ENCODE measurements at regions not wholly inside any gene's neighbourhood (a gene's known extent, or its start where the extent isn't known, plus 50 kb on each side); places are given as distances from the start of the nearest gene placed in this dataset.

DNA sequence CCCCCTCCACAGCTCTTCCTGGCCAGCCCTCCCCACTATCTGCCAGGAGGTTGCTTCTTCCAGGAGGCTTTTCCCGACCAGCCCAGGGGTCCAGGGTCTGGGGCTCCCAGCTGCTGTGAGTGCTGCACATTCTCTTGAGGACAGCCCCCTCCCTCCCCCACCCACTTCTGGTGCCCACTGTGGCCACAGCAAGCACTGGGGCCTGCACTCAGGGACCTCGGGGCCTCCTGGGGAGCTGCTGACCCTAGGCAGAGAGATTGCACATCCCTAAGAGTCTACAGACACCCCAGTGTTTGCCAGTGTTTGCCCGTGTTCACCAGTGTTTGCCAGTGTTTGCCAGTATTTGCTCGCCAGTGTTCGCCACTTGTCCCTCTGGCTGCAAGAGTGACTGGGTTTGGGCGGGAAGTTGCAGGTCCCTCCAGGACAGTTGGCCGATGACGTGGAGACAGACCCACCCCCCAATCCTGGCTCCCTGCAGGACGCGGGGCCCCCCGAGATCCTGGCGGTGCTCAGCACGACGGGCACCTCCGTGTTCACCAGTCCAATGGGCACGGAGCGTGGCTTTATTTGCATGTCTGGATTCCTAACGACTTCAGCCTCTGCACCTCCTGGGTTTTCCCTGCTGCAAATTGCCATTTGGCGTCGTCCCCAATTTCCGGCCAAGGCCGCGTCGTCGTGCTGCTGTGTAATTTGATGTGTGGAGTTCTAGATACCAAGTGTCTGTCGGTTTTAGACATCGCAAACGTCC lies 87.5 kb upstream of the NKX1-1 start:
- DNase-seq = no peak

GRCh38 chr4:1492651-1493539 lies 86.7 kb upstream of the NKX1-1 start:
- DNase-seq = no peak

- no peak for DNase-seq
Measured at GRCh38 chr4:1492142-1492457, 85.9 kb upstream of the NKX1-1 start.

- no peak for DNase-seq
Measured at GRCh38 chr4:1491328-1492141, 85.3 kb upstream of the NKX1-1 start.

GRCh38 chr4:1490654-1491327 lies 84.5 kb upstream of the NKX1-1 start:
- no peak for DNase-seq

DNA sequence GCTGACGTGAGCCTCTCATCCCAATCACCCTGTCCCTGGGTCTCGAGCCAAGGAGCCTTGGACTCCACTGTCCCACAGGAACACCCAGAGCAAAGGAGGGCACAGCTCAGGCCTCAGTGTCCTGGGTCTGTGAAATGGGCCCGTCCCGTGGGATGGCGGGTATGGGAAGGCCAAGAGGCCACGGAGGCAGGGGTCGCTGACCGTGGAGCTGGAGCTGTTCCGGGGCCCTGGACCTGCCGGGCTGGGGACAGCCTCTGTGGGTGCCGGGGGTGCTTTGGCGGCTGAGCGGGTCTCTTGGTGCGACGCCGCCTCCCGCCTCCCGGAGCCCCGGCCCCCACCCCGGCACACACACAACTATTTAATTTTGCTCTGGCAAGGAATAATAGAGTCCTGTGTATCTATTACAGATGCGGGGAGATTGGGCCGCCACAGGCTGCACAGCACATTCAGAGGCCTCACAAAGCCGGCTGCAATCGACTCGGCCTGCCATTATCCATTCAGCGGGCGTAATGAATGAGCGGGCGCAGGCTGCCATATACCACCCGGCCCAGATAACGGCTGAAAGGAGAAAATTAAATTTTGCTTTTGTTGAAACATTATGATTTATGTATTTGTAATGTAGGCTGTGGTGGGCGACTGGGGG lies 83.9 kb upstream of the NKX1-1 start:
- no peak for DNase-seq

DNA sequence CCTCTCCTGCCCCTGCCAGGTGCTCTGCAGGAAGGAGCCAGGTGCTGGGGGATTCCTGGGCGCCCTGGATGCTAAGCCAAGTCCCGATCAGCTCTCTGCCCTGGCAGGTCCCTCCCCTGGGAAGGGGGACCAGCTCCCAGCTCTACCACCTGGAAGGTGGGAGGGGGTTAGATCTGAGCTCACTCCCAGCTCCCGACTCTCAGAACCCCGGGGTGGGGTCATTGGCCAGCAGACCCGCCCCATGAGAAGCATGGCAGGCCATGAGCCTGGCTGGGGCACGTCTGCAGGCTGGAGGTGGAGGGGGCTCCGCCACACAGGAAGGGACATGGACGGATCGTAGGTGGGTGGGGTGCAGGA lies 83.4 kb upstream of the NKX1-1 start:
- no peak for DNase-seq

- DNase-seq = no peak
Measured at GRCh38 chr4:1488831-1489638, 82.8 kb upstream of the NKX1-1 start.

GRCh38 chr4:1488357-1488756 lies 82.1 kb upstream of the NKX1-1 start:
- DNase-seq = no peak

- no peak for DNase-seq
Measured at GRCh38 chr4:1487761-1488160, 81.5 kb upstream of the NKX1-1 start.

DNA sequence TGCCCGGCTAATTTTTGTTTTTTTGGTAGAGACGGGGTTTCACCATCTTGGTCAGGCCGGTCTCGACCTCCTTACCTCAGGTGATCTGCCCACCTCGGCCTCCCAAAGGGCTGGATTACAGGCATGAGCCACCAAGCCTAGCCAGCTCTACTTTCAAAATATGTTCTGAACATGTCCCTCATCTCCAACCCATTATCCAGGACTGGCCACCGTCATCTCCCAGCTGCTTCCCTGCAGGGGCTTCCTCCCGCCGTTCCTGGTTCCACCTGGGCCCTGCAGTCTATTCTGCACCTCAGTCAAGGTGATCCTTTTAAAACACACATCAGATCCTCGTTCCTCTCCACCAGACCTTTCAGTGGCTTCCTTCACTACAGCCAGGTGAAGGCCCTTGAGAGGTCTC lies 80.9 kb upstream of the NKX1-1 start:
- DNase-seq = no peak

DNA sequence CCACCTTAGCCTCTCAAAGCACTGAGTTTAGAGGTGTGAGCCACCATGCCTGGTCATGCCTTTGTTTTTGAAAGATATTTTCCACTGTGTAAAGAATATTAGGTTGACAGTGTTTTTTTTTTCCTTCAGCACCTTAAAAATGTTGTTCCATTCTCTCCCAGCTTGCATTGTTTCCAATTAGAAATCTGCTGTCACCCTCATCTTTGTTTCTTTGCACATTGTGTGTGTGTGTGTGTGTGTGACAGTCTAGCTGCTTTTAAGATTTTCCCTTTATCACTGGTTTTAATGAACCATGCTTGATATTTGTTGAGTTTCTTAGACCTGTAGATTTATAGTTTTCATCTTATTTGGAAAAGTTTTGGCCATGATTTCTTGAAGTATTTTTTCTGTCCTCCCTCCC lies 79.0 kb upstream of the NKX1-1 start:
- DNase-seq = no peak

DNA sequence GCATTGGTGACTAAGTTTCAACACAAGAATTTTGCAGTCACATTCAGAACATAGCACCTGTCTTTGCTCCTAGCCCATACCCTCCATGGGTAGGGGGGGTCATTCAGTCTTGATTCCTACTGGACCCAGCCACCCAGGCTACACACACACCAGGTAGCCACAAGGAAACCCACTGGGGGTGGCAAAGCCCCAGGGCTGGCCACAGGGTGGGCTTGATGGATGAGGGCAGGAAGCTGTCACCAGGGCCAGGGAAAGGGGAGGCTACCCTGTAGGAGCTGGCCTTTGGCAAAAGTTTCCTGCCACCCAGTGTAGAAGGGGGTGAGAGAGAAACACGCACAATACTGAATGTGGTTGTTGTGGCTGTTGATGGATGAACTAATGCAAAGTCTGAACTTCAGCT lies 74.5 kb upstream of the NKX1-1 start:
- DNase-seq = no peak

GRCh38 chr4:1479454-1479853 lies 73.2 kb upstream of the NKX1-1 start:
- no peak for DNase-seq

- no peak for DNase-seq
Measured at GRCh38 chr4:1478766-1479355, 72.6 kb upstream of the NKX1-1 start.

- DNase-seq = no peak
Measured at GRCh38 chr4:1477045-1477840, 71.0 kb upstream of the NKX1-1 start.

DNA sequence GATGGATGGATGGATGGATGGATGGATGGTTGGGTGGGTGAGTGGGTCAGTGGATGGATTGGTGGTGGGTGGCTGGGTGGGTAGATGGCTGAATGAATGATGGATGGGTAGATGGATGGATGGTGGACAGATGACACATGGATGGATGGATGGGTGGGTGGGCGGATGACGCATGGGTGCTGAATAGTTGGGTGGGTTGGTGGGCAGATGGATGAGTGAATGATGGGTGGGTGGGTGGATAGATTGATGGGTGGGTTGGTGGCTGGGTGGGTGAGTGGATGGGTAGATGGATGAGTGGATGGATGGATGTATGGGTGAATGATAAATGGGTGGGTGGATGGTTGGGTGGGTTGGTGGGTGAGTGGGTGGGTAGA lies 69.9 kb upstream of the NKX1-1 start:
- DNase-seq = no peak

GRCh38 chr4:1475277-1476139 lies 69.3 kb upstream of the NKX1-1 start:
- no peak for DNase-seq
